AG09309 (cell line): ENCODE measurements at regions not wholly inside any gene's neighbourhood (a gene's known extent, or its start where the extent isn't known, plus 50 kb on each side); places are given as distances from the start of the nearest gene placed in this dataset.
A peak's percentile ranks its signal among the peaks of the same experiment; 100 is the strongest.

Source experiments
- DNase-seq: peaks from one replicate; pipeline ENCODE4 v3.0.0-alpha.2; 2010; ENCODE audit warnings: low read depth
- H3K4me3 ChIP-seq: 2 replicates; pipeline ENCODE4 v1.5.1; 2011; ENCODE audit warnings: mild to moderate bottlenecking, low read depth, low read length, moderate library complexity; ENCODE audit not compliant: control insufficient read depth
- CTCF ChIP-seq: IDR thresholded peaks from 2 replicates; pipeline ENCODE4 v1.5.1; 2011; ENCODE audit warnings: mild to moderate bottlenecking, low read depth, low read length, inconsistent platforms; ENCODE audit not compliant: insufficient read depth, control insufficient read depth; ENCODE audit errors: missing control alignments

- TF ChIP-seq CTCF, result no peak
- no peak overlapping the region for H3K4me3 ChIP-seq
- DNase-seq, result no peak
These were observed 1142.1 kb upstream of the PRMT6 start for GRCh38 chr1:105914403-105914802.

- no peak for DNase-seq
- no peak for TF ChIP-seq CTCF
- no peak overlapping the region for H3K4me3 ChIP-seq
These were observed 1121.7 kb upstream of the PRMT6 start for GRCh38 chr1:105934806-105935205.

GRCh38 chr1:105964879-105965278 lies 1091.6 kb upstream of the PRMT6 start:
- no peak for DNase-seq
- no peak for TF ChIP-seq CTCF
- H3K4me3 ChIP-seq, result no peak overlapping the region

GRCh38 chr1:105997516-105997915 lies 1059.0 kb upstream of the PRMT6 start:
- H3K4me3 ChIP-seq, result no peak overlapping the region
- no peak for DNase-seq
- no peak for TF ChIP-seq CTCF

GRCh38 chr1:106022312-106022902 lies 1034.1 kb upstream of the PRMT6 start:
- peak; percentile 17 for TF ChIP-seq CTCF
- no peak overlapping the region for H3K4me3 ChIP-seq
- no peak for DNase-seq

- TF ChIP-seq CTCF, result no peak
- DNase-seq, result no peak
- H3K4me3 ChIP-seq, result no peak overlapping the region
These were observed 1028.6 kb upstream of the PRMT6 start for GRCh38 chr1:106027871-106028270.

- no peak for TF ChIP-seq CTCF
- no peak overlapping the region for H3K4me3 ChIP-seq
- no peak for DNase-seq
These were observed 1018.9 kb upstream of the PRMT6 start for GRCh38 chr1:106037526-106037925.
